ENCODE measurements at regions not wholly inside any gene's neighbourhood (a gene's known extent, or its start where the extent isn't known, plus 50 kb on each side); places are given as distances from the start of the nearest gene placed in this dataset.

DNA sequence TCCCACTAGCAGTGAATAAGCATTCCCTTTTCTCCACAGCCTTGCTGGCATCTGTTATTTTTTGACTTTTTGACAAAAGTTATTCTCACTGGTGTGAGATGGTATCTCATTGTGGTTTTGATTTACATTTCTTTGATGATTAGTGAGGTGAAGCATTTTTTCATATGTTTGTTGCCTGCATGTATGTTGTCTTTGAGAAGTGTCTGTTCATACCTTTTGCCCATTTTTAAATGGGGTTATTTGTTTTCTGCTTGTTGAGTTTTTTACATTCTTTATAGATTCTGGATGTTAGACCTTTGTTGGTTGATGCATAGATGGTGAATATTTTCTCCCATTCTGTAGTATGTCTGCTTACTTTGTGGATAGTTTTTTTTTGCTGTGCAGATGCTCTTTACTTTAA lies 171.7 kb downstream of the SREK1 start:
- no peaks in the 10 kb centered on the region for H3K36me3 ChIP-seq (ENCODE audit: control insufficient read depth, insufficient read depth, low read length)
- TF ChIP-seq, protein P1, sequence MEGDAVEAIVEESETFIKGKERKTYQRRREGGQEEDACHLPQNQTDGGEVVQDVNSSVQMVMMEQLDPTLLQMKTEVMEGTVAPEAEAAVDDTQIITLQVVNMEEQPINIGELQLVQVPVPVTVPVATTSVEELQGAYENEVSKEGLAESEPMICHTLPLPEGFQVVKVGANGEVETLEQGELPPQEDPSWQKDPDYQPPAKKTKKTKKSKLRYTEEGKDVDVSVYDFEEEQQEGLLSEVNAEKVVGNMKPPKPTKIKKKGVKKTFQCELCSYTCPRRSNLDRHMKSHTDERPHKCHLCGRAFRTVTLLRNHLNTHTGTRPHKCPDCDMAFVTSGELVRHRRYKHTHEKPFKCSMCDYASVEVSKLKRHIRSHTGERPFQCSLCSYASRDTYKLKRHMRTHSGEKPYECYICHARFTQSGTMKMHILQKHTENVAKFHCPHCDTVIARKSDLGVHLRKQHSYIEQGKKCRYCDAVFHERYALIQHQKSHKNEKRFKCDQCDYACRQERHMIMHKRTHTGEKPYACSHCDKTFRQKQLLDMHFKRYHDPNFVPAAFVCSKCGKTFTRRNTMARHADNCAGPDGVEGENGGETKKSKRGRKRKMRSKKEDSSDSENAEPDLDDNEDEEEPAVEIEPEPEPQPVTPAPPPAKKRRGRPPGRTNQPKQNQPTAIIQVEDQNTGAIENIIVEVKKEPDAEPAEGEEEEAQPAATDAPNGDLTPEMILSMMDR (IDR thresholded peaks at IDR 0.05; ENCODE audit: insufficient read depth, low read depth, low read length) = no peak

GRCh38 chr5:66322786-66323528 lies 178.9 kb downstream of the SREK1 start:
- H3K36me3 ChIP-seq (ENCODE audit: control insufficient read depth, insufficient read depth, low read length) = no peaks in the 10 kb centered on the region
- H3K27me3 ChIP-seq (ENCODE audit: control insufficient read depth, insufficient read depth, low read length) = peaks cover 1% of the 10 kb centered on the region; the same call in 1 of the 2 replicates
- TF ChIP-seq, protein P1 (IDR thresholded peaks at IDR 0.05; ENCODE audit: insufficient read depth, low read depth, low read length) = no peak
- no peak overlapping the region for H3K4me3 ChIP-seq (ENCODE audit: low read depth, low read length)
- DNase-seq (ENCODE audit: low read depth) = no peak
- ChIA-PET CTCF (interaction anchor here (0.9 to 3.9 kb wide), 4 partner anchors 11 to 16 kb away, joined by 3 to 25 read pairs (median 12); no protein-coding TSS in a partner anchor), POLR2A (no interaction called here)

More for the DNA sequence above, 171.7 kb downstream of the SREK1 start:
- H3K4me3 ChIP-seq (ENCODE audit: low read depth, low read length) = no peak overlapping the region
- ChIA-PET POLR2A (no interaction called here), CTCF (interaction anchor here (0.6 to 1.9 kb wide), 3 partner anchors 8 to 497 kb away, joined by 3 to 6 read pairs (median 5); no protein-coding TSS in a partner anchor)
- no peak for DNase-seq (ENCODE audit: low read depth)
- H3K27me3 ChIP-seq (ENCODE audit: control insufficient read depth, insufficient read depth, low read length) = no peaks in the 10 kb centered on the region

DNA sequence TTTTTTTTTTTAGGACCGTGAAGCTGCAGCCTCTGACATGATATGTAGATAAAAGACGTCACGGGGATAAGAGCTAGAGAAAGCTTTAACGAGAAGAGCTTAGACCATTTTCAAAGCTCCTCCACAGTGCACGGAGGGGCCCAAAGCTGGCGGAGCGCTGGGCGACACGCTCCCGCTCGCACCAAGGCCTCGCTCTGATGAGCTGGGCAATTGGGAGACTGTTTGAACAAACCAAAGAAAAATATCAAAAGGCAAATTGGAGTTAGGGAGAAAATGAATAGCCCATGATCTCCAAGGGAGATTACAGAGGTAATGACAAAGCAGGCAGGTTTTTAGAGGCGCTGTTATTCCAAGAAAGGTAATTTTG lies 179.4 kb downstream of the SREK1 start:
- H3K27me3 ChIP-seq (ENCODE audit: control insufficient read depth, insufficient read depth, low read length) = peaks cover 1% of the 10 kb centered on the region; the same call in 1 of the 2 replicates
- H3K4me3 ChIP-seq (ENCODE audit: low read depth, low read length) = no peak overlapping the region
- ChIA-PET CTCF (interaction anchor here (0.9 to 3.9 kb wide), 3 partner anchors 11 to 17 kb away, joined by 3 to 25 read pairs (median 3); no protein-coding TSS in a partner anchor), POLR2A (no interaction called here)
- no peaks in the 10 kb centered on the region for H3K36me3 ChIP-seq (ENCODE audit: control insufficient read depth, insufficient read depth, low read length)
- TF ChIP-seq, protein P1 (IDR thresholded peaks at IDR 0.05; ENCODE audit: insufficient read depth, low read depth, low read length) = no peak
- no peak for DNase-seq (ENCODE audit: low read depth)

DNA sequence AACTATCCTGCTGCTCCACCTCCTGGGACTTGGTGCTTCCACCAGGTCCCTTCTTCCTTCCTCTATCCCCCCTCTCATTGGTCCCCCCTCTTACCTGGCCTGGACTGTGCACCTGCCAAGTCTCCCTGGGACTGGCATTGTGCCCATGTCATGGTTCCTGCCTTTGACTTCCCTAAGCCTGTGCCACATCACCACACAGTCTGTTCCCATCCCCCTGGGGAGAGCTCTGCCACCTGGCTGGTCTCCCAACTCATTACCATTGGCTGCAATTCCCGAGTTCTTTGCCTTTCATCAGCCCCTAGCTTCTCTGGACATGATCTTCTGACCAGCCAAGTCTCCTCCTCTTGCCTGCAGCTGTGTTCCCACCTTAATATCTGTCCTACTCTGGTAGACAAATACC lies 180.3 kb downstream of the SREK1 start:
- POLR2A ChIA-PET = no interaction called here
- no peak for DNase-seq (ENCODE audit: low read depth)
- CTCF ChIA-PET = interaction anchor here (3.9 kb wide), 1 partner anchor 16 kb away, joined by 25 read pairs; no protein-coding TSS in a partner anchor
- Histone ChIP-seq H3K36me3 (ENCODE audit: control insufficient read depth, insufficient read depth, low read length) (no peaks in the 10 kb centered on the region), H3K27me3 (ENCODE audit: control insufficient read depth, insufficient read depth, low read length) (peaks cover 1% of the 10 kb centered on the region; the same call in 1 of the 2 replicates), H3K4me3 (ENCODE audit: low read depth, low read length) (no peak overlapping the region)
- TF ChIP-seq, protein P1 (IDR thresholded peaks at IDR 0.05; ENCODE audit: insufficient read depth, low read depth, low read length) = no peak

- H3K36me3 ChIP-seq (ENCODE audit: control insufficient read depth, insufficient read depth, low read length) = no peaks in the 10 kb centered on the region
- ChIA-PET CTCF (interaction anchor here (3.9 kb wide), 1 partner anchor 18 kb away, joined by 25 read pairs; no protein-coding TSS in a partner anchor), POLR2A (no interaction called here)
- H3K27me3 ChIP-seq (ENCODE audit: control insufficient read depth, insufficient read depth, low read length) = peaks cover 1% of the 10 kb centered on the region; the same call in 1 of the 2 replicates
- no peak overlapping the region for H3K4me3 ChIP-seq (ENCODE audit: low read depth, low read length)
- TF ChIP-seq, protein P1 (IDR thresholded peaks at IDR 0.05; ENCODE audit: insufficient read depth, low read depth, low read length) = no peak
- DNase-seq (ENCODE audit: low read depth) = no peak
These were observed 182.2 kb downstream of the SREK1 start for GRCh38 chr5:66326276-66326675.

Data from BJ (cell line).